PC-3 (cell line): ENCODE measurements at regions not wholly inside any gene's neighbourhood (a gene's known extent, or its start where the extent isn't known, plus 50 kb on each side); places are given as distances from the start of the nearest gene placed in this dataset.

Source experiments
- ATAC-seq: fragments of 200-7000 bp; cut with Tn5 transposase; 2 replicates; pipeline ENCODE4 v1.9.1; 2020; ENCODE audit warnings: mild to moderate bottlenecking, moderate library complexity
- BruUV-seq: library from RNA; stranded (reverse); fragments of 400-500 nt; replicated peaks from 2 replicates; lab custom pipeline; 2021; lab: Mats Ljungman, UMichigan
- CTCF ChIA-PET: fragments of 300-600 bp; sonication (Branson Sonifier 250); formaldehyde crosslinking; loops from one replicate; lab custom pipeline; 2022; ENCODE audit warnings: antibody characterized with exemption; lab: Charles Lee
- POLR2A ChIA-PET: fragments of 300-600 bp; sonication (Branson Sonifier 250); formaldehyde crosslinking; loops from one replicate; lab custom pipeline; 2022; ENCODE audit warnings: antibody characterized with exemption; ENCODE audit not compliant: unreplicated experiment; lab: Charles Lee
- DNase-seq: peaks from one replicate; pipeline ENCODE4 v3.0.0-alpha.2; 2015
- H2AFZ ChIP-seq: fragments of 300-600 bp; sonication (generic); 2 replicates; pipeline ENCODE4 v1.6.0; 2016; ENCODE audit warnings: antibody characterized with exemption, low read length
- H3F3A ChIP-seq: fragments of 300-600 bp; sonication (generic); one replicate; pipeline ENCODE4 v1.6.0; 2017; ENCODE audit warnings: antibody characterized with exemption, low read length, control low read depth, mild to moderate bottlenecking; ENCODE audit not compliant: unreplicated experiment
- H3K27ac ChIP-seq: fragments of 300-600 bp; sonication (generic); 2 replicates; pipeline ENCODE4 v1.5.1; 2016; ENCODE audit warnings: mild to moderate bottlenecking, low read length
- H3K27me3 ChIP-seq: fragments of 300-600 bp; sonication (generic); 2 replicates; pipeline ENCODE4 v1.6.1; 2016; ENCODE audit warnings: low read length, mixed read lengths
- H3K36me3 ChIP-seq: fragments of 300-600 bp; sonication (generic); 2 replicates; pipeline ENCODE4 v1.6.1; 2016; ENCODE audit warnings: low read depth, mixed run types, low read length, mixed read lengths
- H3K4me1 ChIP-seq: fragments of 300-600 bp; sonication (generic); 2 replicates; pipeline ENCODE4 v1.5.1; 2016; ENCODE audit warnings: low read length; ENCODE audit not compliant: insufficient read depth
- H3K4me2 ChIP-seq: fragments of 300-600 bp; sonication (generic); 2 replicates; pipeline ENCODE4 v1.6.0; 2016; ENCODE audit warnings: low read length
- H3K4me3 ChIP-seq: fragments of 300-600 bp; sonication (generic); 2 replicates; pipeline ENCODE4 v1.5.1; 2016; ENCODE audit warnings: mild to moderate bottlenecking, low read length, mixed read lengths
- H3K79me2 ChIP-seq: fragments of 300-600 bp; sonication (generic); 2 replicates; pipeline ENCODE4 v1.6.1; 2017; ENCODE audit warnings: low read length, mixed read lengths
- H3K9ac ChIP-seq: fragments of 300-600 bp; sonication (generic); 2 replicates; pipeline ENCODE4 v1.6.0; 2016; ENCODE audit warnings: mild to moderate bottlenecking, low read length
- H3K9me2 ChIP-seq: fragments of 300-600 bp; sonication (generic); replicated peaks from 2 replicates; pipeline ENCODE4 v1.6.1; 2016; ENCODE audit warnings: mixed run types, low read length, mixed read lengths
- H3K9me3 ChIP-seq: fragments of 300-600 bp; sonication (generic); 2 replicates; pipeline ENCODE4 v1.6.1; 2016; ENCODE audit warnings: low read length, mixed read lengths
- H4K20me1 ChIP-seq: fragments of 300-600 bp; sonication (generic); 2 replicates; pipeline ENCODE4 v1.6.1; 2016; ENCODE audit warnings: low read length, mixed read lengths
- CTCF ChIP-seq: fragments of 300-600 bp; sonication (generic); conservative IDR thresholded peaks from 2 replicates; pipeline ENCODE4 v1.5.1; 2017; ENCODE audit warnings: antibody characterized with exemption, low read depth, mild to moderate bottlenecking, low read length
- EZH2 ChIP-seq: fragments of 300-600 bp; sonication (generic); IDR thresholded peaks from one replicate; pipeline ENCODE4 v1.6.1; 2017; ENCODE audit warnings: antibody characterized with exemption, mild to moderate bottlenecking, low read length; ENCODE audit not compliant: unreplicated experiment
- EZH2phosphoT487 ChIP-seq: fragments of 300-600 bp; sonication (generic); IDR thresholded peaks from 2 replicates; pipeline ENCODE4 v1.6.1; 2018; ENCODE audit warnings: mild to moderate bottlenecking, antibody characterized with exemption, low read length, borderline replicate concordance
- intact Hi-C: fragments of 100-400 bp; cut with micrococcal nuclease; formaldehyde crosslinking; loops from 2 replicates; pipeline ENCODE4 v1.9.0; 2023

DNA sequence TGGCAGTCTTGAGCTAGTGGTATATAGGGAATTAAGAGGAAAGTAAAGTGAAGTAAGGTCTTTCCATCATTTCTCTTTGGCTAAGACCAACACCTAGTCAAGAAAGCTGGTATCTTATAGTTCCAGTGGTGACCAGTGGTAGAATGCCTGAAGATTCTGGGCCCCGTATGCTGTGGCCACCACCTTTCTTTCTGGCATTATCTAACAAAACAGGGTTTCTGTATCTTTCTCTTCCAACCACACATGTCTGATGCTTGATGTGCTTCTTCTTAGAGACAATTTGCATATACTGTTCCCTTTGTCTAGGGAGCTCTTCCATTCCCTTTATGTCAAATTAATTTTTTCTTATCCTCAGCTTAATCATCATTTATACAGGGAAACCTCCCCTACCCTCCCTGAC is 109.9 kb upstream of the SSBP2 start:
- Histone ChIP-seq H3K9me2 (no peaks in the 10 kb centered on the region), H3K36me3 (no peaks in the 10 kb centered on the region), H3K27ac (no peak overlapping the region), H3K4me2 (no peak overlapping the region), H3K4me3 (no peak overlapping the region), H3K4me1 (0 out of 2 replicates have a peak, but pooled peaks cover 6% of the 10 kb centered on the region), H3K9ac (no peak overlapping the region), H4K20me1 (no peaks in the 10 kb centered on the region), H3F3A (no peaks in the 10 kb centered on the region), H3K9me3 (no peaks in the 10 kb centered on the region), H2AFZ (no peak overlapping the region), H3K27me3 (0 out of 2 replicates have a peak, but pooled peaks cover 4% of the 10 kb centered on the region), H3K79me2 (no peaks in the 10 kb centered on the region)
- ChIA-PET POLR2A (no interaction called here), CTCF (no interaction called here)
- TF ChIP-seq CTCF (no peak), EZH2 (no peak), EZH2phosphoT487 (no peak)
- DNase-seq (no peak), ATAC-seq (no peak)
- BruUV-seq, result no TSS peak
- intact Hi-C loops, result no loop called here

- intact Hi-C loops, result no loop called here
- Histone ChIP-seq H3K9ac (no peak overlapping the region), H3K79me2 (no peaks in the 10 kb centered on the region), H3K4me3 (no peak overlapping the region), H3K4me2 (no peak overlapping the region), H3K9me3 (no peaks in the 10 kb centered on the region), H3K36me3 (no peaks in the 10 kb centered on the region), H2AFZ (no peak overlapping the region), H3K4me1 (0 out of 2 replicates have a peak, but pooled peaks cover 6% of the 10 kb centered on the region), H4K20me1 (no peaks in the 10 kb centered on the region), H3F3A (no peaks in the 10 kb centered on the region), H3K27me3 (no peaks in the 10 kb centered on the region), H3K9me2 (no peaks in the 10 kb centered on the region), H3K27ac (no peak overlapping the region)
- no TSS peak for BruUV-seq
- DNase-seq (no peak), ATAC-seq (no peak)
- TF ChIP-seq EZH2 (no peak), EZH2phosphoT487 (no peak), CTCF (no peak)
- POLR2A ChIA-PET, result no interaction called here
- CTCF ChIA-PET, result no interaction called here
Observed at GRCh38 chr5:81859624-81860023, 108.7 kb upstream of the SSBP2 start.
